Activated CD4-positive, alpha-beta T cell treated with anti-CD3 and anti-CD28 coated beads, Interleukin-10, Interleukin-2, amounts not matched to agents 100 ng/mL and 50 ng/mL, durations not matched to agents 16 hours and 8 hours (primary cell): ENCODE measurements at regions not wholly inside any gene's neighbourhood (a gene's known extent, or its start where the extent isn't known, plus 50 kb on each side); places are given as distances from the start of the nearest gene placed in this dataset.

Source experiments
- DNase-seq: peaks from one replicate; pipeline ENCODE4 v3.0.0-alpha.2; 2020

DNA sequence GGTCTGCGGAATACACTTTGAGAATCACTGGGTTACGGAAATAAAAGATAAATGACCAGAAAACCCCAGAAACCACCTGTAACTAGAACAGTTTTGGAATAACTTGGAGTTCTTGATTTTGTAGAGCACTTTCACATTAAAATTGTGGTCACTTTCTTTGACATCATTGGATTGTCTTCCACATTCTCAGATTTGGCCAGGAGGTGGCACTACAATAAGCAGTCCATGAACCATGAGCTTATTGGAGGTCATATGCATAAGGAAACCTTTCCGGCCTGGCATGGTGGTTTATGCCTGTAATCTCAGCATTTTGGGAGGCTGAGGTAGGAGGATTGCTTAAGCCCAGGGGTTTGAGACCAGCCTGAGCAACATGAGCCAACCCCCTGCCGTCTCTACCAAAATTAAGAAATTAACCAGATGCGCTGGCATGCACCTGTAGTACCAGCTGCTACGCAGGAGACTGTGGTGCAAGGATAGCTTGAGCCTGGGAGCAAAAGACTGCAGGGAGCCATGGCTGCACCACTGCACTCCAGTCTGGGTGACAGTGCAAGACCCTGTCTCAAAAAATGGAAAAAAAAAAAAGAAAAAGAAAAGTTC lies 107.7 kb upstream of the CAND1 start:
- peak; percentile 50 for DNase-seq

DNA sequence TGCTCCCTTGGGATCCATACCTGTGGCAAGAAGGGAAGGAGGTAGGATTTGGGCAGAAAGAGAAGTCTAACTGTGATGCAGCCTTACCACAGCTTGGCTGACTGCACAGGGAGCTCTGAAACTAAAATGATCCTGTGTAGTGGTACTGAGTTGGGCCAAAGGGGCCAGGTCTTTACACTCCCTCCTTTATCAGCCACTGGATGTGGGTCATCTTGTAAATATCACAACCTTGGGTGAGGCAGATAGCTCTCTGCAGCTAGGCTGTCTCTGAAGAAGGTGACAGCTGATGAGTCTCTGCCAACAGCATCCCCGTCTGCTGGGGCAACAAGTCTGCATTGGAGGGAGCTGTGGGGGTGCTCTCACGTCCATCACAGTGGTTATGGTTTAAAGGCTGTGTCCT lies 95.9 kb upstream of the CAND1 start:
- no peak for DNase-seq

DNA sequence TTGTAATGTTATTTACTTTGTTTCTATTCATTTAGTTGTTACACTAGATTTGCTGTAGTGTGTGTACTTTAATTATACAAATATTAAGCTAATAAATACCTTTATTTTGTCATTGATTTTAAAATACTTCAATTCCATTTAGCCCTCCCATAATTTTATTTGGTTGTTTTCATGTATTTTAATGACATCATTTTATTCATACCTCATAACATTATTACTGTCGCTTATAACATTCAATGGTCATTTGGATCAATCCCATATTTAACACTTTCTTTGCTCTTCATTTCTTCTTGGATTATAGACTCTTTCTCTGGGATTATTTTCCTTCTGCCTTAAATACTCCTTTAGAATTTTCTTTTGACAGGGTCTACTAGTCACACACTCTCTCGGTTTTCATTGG lies 86.6 kb upstream of the CAND1 start:
- DNase-seq: no peak

DNA sequence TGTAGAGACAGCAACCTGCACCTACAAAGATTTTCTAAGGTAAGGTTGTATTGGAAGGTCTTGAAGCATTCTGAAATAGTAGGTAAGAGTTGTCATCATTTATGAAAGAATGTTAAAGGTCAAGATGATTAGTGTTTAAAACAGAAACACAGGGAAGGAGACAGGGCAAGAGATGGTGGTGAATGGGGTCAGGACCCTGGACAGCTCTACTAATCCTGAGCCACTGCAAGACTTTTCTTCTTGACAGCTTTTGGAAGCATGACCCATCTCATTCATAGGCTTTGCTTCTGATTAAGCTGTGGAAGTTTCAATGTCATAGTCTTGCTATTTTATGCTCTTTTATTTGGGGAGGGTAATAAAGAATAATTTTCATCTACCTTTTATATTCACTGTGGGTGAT lies 75.5 kb upstream of the CAND1 start:
- DNase-seq: peak; percentile 5

DNA sequence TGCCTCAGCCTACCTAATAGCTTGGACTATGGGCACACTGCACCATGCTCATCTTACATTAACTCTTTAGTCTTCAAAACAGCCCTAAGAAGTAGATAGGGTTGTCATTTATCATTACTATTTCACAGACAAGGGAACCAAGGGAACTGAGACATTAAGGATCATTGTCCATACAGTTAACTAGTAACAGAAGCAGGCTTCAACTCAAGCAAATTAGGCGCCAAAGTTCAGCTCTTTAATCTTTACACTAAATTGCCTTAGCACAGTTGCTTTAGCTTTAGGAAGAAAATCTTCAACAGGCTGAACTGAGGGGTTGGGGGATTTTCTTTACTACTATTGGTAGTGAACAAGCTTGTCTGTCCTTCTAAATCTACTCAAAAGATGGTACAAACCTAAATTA lies 68.8 kb upstream of the CAND1 start:
- no peak for DNase-seq

DNA sequence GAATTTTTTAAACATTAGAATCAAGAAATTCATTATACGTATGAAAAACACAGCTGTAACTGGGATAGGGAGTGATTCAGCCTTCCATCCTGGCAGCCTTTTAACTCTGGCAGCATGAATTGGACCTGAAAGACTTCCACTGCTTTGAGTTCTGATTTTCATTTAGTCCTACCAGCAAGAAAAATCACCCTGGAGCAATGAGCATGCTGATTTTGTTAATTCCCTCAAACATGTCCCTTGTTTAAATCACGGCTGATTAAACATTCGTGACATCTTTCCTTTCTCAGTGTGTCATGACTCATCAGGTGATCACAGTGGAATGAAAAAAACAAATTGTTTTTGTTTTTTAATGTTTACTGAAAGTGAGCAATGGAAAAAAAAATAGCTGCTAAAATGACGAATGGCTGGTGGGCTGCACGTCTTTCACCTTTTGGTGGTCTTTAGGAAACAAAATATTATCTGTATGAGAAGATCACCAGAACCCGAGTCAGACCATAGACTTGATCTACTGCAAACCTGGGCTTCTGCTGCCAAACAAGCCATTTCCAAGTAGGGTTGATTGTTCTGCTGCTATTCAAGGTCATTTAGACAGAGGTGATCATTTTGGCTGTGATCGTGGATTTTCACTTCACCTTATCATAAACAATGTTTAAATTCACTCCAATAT lies 67.0 kb upstream of the CAND1 start:
- no peak for DNase-seq

DNA sequence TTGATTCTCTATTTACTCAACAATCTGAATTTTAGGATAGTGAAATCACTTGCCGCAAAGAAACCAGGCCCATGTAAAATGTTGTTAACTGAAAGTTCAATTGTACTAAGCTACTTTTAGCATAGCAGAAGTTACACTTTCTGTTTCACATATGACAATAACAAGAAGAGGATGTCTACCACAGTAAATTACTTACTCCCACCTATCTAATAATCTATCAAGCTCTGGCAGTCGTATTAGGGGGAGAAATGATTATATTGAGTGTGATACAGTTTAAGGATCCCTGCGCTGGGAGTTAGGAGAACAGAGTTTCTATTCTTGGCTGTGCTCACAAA lies 66.5 kb upstream of the CAND1 start:
- no peak for DNase-seq

DNA sequence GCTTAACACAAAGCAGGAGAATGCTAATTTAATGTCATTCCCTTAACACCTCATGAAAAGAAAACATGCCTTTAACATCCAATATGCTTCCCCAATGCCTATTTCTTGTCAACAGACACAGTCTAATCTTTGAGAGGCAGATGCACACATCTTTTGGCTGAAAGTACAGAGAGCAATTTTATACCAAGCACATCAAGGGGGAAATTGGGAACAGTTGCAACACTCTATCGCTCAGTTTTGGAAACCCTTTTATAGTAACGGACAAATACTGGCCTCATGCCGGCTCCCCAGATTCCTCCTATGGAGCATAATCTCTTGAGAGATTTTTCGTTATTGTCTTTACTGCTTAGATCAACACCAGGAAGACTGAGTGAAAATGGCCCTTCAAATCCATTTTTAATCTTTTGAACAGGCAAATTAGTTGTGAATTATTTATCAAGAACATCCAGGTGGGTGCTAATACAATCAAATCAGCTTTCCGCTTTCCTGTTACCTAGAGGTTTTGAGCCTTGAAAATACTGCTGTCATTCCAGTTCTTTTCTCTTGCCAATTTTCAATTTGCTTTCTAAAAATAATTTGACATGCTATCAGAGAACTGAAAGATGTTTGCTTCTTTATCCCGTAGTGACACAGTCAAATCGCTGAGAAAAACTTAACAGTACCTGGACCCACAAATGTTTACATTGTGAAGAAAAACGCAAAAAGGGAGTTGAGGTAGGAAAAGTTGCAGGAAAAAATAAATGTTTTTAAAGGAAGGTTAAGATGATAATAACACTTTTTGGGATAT lies 60.7 kb upstream of the CAND1 start:
- DNase-seq: no peak

DNA sequence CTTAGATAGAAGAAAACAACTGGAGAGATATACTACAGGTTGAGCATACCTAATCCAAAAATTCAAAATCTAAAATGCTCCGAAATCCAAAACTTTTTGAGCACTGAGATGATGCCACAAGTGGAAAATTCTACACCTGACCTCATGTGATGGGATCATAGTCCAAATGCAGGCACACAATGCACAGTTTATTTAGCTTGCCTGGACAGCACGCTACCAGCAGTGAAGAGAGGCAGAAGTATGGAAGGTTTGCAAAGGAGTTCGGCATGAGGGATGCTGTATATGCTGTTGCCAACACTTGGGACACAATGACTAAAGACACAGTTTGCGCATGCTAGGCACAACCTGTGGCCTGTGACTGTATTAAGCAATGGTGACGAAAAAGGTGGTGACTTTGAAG lies 58.1 kb upstream of the CAND1 start:
- DNase-seq: no peak

DNA sequence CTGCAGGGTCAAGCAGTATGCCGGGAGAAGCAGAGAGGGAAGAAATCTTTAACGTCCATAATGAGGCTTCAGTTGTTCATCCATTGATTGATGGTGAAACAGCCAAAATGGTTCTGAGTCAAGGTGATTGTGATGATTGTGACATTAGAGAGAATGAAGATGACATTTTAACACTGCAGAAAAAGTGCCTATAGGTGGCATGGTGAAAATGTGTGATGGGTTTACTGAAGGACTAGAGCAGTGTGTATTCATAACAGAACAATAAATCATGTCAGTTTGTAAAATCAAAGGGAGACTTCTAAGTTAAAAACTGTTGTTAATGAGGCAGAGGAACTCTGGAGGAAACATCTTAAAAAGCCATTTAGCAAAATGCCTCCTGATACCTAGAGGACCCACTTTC lies 57.7 kb upstream of the CAND1 start:
- no peak for DNase-seq

DNA sequence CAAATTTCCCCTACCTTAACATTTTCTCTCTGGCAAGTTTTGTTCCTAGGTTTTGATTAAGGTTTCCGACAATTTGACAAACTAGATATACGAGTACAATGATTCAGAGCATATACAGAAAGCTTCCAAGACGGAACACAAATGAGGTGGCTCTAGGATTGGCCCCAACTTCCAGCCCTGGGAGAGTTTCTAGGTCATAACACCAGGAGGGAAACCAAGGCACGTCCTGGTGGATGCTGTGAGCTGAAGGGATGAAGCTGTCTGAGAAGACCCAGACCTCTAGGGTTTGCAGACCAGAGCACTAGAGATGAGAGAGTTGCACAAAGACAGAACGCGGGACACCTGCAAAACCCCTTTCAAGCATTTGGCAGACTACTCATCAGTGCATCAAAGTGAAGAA lies 51.5 kb upstream of the CAND1 start:
- no peak for DNase-seq
